ENCODE measurements at regions not wholly inside any gene's neighbourhood (a gene's known extent, or its start where the extent isn't known, plus 50 kb on each side); places are given as distances from the start of the nearest gene placed in this dataset.
A peak's percentile ranks its signal among the peaks of the same experiment; 100 is the strongest.

DNA sequence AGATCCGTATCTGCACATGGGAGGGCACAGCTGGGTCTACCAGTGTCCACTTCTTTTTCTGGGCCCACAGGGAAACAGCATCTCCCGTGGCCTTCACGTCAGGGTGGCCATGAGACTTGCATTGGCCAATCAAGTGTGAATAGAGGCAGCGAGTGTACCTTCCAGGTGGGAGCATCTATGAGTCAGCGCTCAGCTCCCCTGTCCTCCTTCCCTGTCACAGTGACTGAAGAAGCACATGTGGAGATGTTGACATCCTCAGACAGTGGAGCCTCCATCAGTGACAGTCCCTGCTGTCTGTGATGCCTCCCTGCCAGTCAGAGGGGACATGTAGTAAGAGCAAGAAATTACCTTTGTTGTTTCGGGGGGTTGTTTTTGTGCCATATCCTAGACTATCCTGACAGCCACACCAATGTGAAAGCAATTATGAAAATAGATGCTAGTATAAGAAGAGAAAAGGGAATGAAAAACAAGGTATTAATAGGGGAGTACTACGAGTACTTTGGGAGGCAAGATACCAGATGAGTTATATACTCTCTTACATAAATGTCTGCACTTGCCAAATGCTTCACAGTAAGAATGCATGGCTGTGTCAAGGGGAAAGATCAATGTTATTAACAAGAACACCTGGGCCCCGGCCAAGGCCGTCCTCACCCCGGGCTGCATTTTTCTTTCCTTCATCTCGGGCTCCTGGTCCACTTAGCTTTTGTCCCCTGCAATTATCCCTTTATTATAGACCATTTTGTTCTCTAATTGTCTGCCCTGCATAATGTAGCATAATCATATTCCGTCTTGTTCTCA is 86.0 kb downstream of the MATN1 start:
- peak; percentile 85 for DNase-seq

DNA sequence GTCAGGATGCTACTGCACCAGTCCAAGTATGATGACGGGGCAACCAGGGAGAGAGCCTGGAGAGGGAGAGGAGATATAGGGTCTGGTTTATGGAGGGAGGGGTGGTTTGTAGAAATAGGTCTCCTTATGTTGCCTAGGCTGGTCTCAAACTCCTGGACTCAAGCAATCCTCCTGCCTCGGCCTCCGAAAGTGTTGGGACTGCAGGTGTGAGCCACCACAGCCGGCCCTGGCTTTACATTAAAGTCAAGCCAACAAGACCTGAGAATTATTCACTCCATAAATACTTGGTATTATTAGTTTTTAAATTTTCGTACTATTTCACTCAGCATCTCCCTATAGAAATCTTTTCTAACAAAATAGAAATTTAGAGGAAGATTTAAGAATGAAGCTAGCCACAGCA is 86.8 kb downstream of the MATN1 start:
- no peak for DNase-seq

DNA sequence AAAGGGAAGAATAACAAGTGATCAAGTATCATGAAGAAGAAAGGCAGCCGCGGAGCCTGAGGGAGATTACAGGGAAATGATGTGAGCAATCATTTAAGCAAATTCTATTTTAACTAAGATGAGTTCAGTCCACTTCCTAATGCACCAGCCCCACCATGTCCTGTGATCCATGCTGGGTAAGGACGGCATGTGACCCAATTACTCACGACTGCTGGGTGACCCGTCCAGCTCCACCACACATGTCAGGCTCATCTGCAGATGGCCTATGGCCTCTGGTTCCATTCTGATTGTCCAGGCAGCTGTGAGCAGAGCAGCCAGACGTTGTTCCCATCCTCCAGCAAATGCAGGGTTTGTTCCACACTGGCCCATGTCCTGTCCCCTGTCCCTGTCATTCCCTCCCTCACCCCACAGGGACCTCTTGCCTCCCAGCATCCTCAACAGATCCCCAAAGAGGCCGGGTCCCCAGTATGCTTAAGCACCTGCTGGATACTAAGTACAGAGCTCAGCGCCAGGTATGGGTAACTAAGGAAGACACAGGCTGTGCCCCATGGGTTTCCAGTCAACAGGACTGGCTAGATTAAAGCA is 87.9 kb downstream of the MATN1 start:
- DNase-seq: no peak

DNA sequence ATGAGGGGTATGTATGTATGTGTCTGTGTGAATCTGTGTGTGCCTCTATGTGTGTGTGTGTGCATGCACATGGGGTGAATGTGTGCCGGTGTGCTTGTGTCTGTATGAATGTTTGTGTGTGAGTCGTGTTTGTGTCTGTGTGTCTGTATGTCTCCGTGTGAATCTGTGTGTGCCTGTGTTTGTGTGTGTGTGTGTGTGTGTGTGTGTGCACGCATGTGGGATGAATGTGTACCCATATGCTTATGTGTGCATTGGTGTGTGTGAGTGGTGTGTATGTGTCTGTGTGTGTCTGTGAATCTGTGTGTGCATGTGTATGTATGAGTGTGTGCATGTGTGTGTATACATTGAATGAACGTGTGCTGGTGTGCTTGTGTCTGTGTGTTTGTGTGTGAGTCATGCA is 88.9 kb downstream of the MATN1 start:
- no peak for DNase-seq

DNA sequence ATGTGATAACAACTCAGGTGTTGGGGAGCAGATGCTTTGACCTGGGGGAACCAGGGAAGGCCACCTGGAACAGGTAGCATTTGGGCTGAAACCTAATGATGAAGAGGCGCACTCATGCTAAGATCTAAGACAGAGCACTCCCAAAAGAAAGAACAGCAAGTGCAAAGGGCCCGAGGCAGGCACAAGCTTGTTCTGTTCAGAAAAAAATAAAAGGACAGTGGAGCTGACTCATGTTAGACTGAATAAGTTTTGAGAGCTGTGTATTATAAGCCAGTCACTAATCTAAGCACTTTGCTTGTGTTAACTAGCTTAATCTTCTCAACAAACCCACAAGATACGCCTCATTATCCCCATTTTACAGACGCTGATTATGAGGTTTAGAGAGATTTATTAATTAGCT is 90.1 kb downstream of the MATN1 start:
- DNase-seq: no peak

DNA sequence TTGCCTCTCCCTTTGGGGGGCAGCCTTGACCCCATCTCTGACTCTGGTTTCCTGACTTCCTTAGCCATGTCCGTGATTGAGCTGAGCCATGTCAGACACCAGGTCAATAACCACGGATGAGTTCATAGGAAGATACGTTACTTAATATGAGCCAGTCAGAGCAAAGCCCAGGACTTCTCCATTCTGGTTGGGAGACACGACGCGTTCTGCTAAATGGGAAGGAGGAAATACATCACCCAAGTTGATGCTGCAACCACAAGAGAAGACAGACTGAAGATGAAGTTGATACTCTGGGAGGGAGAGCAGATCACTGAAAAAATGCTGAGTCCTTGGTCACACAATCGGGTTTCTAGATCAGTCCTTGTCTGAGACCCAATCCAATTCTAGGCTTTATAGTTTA is 90.9 kb downstream of the MATN1 start:
- DNase-seq: no peak

DNA sequence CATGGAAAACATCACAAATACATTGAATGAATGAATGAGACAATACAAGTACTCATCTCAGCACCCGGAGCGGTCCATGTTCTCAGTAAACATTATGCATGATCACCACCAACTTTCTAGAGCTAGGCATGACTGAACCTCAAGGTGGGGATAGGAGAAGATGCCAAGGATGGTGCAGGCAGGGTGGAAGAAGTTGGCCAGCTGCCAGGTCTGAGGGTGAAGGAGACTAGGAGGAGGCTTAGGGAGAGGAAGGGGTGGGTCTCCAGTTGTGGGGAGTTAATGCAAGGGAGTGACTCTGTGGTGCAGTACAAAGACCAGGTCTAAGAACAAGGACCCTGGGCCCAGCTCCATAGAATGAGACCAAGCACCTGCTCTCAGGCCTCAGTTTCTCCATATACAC is 91.7 kb downstream of the MATN1 start:
- DNase-seq: no peak

DNA sequence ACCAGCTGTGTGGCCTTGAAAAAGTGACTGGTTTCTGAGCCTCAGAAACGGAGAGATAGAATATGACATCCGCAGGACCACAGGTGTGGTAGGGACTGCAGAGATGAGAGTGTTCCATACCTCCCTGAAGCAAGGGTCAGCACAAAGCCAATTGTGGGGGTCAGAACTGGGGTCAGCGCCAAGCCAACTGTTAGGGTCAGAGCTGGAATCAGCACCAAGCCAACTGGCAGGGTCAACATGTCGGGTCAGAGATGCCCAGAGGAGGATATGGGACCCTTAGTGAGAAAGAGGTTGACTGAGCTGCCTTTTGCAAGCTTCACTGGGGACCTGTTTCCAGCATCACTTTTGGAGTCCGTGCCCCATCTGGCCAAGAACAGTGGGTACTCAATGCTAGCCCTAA is 93.9 kb downstream of the MATN1 start:
- no peak for DNase-seq

DNA sequence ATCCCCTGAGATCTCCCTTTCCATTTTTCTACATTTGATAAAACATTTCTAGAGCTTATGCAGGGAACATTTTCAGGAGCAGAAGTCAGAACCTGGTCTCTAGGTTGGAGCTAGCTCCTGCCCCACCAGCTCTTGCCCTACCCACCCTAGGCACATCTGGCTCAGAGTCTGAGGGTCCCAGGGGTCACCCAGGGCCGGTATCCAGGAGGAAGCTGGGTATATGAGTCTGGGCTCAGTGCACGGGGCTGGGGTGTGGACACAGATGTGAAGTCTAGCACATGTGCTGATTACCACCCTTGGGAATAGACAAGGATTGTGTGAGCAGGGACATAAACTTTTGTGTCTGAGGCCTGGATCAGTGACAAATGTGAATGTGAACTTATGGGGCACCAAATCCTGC is 95.4 kb downstream of the MATN1 start:
- no peak for DNase-seq

DNA sequence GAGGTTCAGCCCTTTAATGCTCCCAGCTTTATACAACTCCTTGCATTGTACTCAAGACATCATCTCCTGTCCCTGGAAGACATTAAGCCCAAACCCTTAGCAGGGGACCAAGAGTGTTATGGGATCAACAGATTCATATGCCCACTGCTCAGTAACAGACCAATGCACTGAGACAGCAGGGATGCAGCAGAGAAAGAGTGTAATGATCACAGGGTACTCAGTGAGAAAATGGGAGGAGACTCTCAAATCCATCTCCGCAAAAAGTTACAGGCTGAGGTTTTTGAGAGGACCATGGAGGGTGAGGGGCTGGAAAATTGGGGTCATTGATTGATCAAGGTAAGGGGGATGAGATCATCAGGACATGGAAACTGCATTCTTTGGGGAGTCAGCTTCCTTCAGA is 96.2 kb downstream of the MATN1 start:
- no peak for DNase-seq

DNA sequence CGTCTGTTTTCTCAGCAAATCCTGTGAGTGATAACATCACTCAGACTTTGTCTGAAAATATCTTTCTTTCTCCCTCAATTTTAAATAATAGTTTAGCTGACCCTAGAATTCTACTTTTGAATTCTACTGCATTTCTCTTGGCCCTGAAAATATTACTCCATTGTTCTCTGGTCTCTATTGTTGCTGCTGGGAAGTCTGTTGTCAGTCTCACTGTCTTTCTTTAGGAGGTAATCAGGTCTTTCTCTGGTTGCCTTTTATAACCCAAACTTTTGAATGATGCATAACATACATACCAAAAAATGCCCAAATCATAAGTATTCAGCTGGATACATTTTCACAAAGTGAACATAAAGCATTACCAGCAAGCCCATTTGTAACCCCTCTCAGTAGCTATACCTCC is 100.0 kb downstream of the MATN1 start:
- DNase-seq: no peak

DNA sequence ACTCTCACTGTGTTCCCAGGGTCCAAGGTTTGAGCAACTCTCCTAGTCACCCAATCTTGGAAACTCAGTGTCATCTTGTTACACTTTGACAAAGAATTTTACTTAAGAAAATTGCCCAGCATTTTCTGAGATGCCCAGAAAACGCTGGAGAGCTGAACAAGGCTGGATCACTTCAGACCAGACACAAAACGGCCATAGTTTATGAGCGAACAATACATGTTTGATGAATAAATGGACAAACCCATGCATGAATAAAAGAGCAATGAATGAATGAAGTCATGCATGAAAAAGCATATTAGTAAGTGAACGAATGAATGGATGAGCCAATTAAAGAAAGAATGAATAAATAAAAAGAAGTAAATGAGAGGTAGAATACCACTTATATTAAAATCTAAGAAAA is 103.8 kb downstream of the MATN1 start:
- no peak for DNase-seq

DNA sequence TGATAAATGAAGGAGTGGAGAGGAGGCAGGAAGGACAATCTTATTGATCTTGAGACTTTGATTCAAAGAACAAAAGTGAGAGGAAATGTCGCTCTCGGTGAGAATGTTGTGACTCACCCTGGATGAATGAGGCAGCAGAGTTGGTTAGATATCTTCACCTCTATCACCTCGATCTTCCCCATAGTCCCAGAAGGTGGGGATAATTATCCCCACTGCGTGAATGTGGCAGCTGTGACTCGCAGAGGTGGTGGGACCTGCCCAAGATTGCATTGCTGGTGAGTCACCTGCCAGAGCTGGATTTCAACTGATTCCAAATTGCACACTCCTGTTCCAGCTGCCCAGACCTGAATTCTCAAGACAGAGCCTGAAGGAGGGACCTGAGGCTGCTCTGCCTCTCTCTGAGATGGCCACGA is 105.0 kb downstream of the MATN1 start:
- no peak for DNase-seq

DNA sequence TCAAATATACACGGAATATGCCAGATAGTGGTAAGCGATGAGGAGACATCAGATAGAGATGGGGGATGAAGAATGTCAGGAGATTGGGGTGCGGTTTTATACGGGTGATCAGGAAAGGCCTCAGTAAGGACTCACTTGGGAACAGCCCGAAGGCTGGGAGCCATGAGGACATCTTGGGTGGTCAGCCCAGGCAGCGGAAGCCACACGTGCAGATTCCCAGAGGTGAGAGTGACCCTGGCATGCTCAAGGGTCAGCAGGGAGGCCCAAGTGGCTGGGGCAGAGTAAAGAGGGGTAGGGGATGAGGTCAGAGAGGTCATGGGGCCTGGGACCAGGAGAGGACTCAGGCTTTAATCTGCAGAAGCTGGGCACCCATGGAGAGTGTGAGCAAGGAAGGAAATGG is 106.6 kb downstream of the MATN1 start:
- DNase-seq: no peak

DNA sequence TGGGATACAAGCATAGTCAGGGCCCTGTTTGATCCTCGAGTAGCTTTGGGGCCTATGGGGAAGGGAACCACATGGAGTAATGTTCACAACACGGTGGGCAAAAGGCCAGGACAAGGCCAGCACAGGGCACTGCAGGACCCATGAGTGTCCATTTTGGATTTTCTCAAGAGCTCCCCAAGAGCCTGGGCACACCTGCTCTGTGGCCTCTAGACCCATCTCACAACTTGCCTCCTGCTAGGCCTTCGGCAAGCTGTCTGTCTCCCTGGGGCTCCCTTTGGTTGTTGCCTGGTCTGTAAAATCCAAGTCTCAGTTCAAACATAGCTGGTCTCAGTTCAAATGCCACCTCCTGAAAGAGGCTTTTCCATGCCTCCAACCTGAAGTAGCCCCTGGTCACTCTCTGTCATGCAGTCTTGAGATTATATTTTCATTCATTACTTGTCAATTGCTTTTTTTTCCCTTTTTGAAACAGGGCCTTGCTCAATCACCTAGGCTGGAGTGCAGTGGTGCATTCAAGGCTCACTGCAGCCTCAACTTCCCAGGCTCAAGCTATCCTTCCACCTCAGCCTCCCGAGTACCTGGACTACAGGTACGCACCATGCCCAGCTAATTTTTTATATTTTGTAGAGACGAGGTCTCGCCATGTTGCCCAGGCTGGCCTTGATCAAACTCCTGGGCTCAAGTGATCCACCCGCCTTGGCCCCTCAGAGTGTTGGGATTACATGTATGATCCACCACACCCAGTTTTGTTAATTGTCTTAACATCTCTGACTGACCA is 107.4 kb downstream of the MATN1 start:
- no peak for DNase-seq

DNA sequence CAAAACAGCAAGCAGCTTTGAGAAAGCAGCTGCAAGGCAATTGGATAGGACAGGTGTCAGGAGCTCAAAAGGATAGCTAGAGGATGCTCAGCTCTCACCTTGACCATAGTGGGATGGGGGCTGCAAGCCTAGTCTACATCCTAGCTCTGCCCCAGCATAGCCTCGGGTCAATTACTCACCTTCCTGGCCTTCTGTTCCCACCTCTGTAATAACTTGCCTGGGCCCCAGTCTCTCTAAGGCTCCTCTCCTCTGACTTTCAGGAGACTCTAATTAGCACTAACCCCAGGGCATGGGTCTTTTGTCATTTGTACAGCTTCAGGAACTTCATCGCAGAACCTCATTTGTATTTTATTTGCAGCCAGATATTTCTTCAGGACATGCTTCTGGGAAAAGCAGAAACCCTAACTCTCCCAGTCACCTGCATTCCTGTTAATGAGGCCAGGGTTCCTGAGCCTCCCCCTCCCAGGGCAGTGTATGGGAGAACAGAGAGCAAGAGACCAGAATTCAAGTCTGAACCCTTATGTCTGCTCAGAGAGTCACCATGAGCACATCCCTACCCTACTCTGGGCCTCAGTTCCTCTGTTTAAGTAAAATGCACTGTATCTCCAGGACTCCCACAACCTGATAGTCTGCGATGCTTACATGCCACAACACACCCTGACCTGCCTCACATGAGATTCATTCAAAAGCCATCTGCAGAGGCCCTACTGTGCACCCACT is 108.1 kb downstream of the MATN1 start:
- DNase-seq: no peak

DNA sequence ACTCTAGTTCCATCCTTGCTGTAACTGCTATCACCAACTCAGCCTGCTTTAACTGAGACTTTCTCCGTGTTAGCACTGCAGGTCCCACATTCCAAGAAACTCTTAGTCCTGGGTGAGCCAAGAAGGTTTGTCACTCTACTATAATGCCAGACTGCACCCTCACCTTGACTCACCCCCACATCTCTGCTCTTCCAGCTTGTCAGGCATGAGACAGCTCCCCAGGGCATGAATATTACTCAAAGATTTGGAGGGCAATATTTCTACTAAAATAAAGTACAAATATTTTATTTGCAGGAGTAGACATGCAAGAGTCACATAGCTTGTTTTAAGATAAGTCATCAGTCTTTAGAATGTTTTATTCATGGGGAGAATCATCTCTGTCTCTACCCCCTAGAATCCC is 110.2 kb downstream of the MATN1 start:
- DNase-seq: no peak

DNA sequence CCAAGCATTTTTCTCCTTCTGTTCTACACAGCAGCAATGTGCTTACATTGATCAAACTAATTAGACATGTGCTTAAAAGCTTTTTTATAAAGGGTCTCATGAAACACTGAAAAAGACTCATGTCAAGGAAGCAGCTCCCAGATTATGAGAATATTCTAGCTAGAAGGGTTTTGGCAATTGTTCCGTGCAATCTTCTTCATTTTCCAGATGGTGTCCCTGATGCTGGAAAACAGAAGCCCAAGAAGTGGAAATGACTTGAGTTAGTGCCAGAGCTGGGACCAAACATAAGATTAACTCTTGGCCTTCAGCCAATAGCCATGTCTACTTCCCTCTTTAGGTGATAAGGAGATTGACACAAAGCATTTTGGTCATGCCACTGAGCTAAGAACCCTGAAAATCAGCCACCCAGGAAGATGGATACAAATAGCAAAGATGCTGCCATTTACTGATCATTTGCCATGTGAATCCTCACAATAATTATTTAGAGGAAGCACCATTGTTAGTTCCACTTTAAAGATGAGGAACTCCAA is 110.8 kb downstream of the MATN1 start:
- DNase-seq: peak; percentile 54

DNA sequence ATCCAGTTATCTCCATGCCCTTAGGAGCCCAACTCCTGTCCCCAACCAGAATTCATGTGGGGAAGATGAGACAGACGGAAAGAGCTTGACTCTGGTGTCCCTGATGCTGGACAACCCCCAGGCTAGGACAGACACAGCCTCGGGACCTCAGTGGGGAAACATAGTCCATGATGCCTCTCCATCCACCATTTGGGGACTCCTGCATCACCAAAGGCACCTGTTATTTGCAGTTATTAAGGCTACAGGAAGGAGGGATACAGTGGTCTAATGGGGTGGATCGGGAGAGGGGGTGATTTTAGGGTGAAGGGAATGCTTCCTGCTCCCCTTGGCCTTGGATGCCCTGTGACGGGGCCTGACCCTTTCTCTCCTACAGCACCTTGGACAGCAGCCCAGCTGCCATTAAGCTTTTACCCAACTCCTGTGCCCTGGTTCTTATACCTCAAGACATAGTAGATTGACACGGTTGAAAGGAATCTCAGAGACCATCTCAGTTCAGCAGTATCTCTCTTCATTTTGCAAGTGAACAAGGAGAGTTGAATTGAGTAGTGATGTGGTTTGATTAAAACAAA is 111.6 kb downstream of the MATN1 start:
- DNase-seq: no peak

DNA sequence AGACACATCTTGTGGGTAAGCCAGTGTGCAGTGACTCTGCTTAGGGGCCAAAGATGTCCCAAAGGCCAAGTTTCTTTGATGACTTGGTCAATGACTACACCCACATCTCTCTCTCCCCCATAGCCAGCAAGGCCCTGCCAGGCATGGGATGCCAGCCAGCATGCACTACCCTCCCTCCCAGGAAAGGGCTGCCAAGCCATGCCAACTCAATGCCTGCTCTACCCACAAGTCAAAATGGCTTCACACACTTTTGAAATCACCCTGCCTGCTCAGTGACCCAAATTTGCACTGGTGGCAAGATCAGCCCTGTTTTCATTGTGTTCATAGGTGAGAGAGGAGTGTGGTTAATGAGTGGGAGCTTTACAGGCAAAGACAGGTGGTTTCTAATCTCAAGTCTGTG is 112.5 kb downstream of the MATN1 start:
- DNase-seq: no peak

DNA sequence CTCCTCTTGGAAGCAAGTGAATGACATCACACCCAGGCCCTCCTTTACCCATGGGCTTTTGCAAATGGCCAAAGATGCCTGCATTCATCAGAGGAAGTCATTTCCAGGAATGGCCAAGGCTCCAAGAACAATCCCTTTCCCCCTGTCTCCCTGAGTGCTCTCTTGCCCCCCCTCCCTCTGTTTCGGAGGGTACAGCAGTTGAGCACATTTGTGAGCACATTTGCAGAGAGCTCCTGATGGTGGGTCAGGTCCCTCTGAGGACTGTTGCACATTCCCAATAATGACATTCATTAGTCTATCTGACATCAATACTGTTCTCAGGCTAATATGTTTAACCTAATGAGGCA is 113.4 kb downstream of the MATN1 start:
- no peak for DNase-seq

DNA sequence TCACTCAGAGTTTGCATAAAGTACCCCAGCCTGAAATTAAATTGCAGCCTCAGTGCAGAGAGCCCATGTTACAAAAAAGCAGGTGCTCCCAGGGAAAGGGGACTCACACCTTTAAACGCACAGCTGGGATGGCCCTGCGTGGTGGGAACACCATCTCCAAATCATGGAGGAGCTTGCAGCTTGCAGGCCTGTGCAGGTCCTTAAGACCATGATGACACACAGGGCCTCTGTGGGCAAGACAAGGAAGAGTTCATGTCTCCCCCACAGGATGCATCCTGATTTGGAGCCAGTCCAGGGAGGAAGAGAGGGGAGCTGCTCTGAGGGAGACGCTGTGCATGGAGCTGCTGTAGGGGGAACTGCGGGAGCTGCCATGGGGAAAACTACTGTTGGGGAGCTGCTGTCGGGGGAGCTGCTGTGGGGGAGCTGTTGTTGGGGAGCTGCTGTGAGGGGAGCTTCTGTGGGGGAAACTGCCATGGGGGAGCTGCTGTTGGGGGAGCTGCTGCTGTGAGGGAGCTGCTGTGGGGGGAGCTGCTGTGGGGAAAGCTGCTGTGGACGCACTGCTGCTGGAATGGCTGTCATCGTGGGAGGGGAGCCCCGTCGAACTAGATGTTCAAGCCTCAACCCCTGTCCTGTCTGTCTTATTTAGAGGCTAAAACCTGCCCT is 113.9 kb downstream of the MATN1 start:
- no peak for DNase-seq

DNA sequence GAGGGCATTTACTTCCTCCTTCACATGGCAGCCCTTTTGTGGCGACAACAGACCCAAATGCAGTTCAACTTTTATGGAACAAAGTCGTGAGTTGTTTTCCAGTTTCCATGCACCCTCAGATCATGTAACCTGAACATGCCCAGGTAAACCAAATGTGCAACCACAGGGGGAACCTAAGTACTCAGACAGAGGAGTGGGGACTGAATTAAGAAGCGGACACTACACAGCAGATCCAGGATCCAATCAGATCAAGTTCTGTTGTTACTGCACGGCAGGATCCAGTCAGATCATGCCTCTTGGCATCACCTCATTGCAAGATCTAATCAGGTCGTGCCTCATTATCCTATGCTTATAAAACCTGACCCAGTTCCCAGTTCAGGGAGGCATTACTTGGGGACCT is 115.7 kb downstream of the MATN1 start:
- no peak for DNase-seq
